HG02943 (cell line): ENCODE measurements at regions not wholly inside any gene's neighbourhood (a gene's known extent, or its start where the extent isn't known, plus 50 kb on each side); places are given as distances from the start of the nearest gene placed in this dataset.
"Not testable (repeated sequence)": the region's sequence is repeated elsewhere in the genome, so short reads cannot be mapped to it uniquely, and the experiment has no call there.

Source experiments
- ATAC-seq: cut with Tn5 transposase; IDR thresholded peaks from one replicate; pipeline ENCODE4 v1.9.1; 2021; ENCODE audit warnings: mild to moderate bottlenecking, low read depth, moderate library complexity; ENCODE audit not compliant: unreplicated experiment

- ATAC-seq: no peak
These were observed 109.2 kb upstream of the IGFBP7 start for GRCh38 chr4:57219431-57219830.

DNA sequence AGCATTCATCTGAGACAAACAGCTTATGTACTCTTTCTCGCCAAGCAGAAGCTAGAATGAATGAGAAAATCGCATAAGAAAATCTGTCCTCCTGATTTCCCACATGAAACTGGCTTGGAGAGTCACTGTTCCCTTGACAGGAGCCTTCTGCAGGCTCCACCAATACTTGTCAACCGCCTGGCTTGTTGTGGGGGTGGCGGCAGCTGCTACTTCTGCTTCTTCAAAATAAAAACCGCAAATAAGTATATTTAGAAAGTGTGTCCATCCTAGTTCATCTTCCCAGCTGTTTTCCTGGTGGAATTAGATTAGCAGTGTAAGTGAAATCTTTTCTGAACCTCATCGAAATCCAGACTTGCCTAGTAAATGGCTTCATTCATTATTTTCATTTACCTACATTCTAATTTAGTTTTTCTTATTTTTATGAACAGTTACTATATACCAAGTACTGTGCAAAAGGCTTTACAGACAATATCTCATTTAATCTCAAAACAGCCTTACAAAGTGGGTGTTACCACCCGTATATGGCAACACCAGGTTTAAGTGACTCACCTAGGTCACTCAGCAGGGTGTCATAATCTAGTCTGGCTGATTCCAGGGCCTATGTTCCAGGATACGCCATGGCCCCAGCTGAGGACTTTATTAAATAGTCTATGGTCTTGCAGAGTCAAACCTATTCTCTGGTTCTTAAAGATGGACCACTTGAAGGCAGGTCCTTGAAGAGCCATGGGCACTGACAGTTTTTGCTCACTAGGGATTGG is 104.6 kb upstream of the IGFBP7 start:
- no peak for ATAC-seq

DNA sequence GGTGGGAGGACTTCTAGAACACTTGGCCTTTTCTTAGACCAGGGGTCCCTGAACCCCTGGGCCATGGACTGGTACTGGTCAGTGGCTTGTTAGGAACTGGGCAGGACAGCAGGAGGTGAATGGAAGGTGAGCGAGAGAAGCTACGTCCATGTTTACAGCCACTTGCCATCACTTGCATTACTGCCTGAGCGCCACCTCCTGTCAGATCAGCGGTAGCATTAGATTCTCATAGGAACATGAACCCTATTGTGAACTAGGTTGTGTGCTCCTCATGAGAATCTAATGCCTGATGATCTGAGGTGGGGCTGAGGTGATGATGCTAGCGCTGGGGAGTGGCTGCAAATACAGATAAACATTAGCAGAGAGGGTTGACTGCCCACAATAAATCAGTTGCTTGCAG is 100.9 kb upstream of the IGFBP7 start:
- no peak for ATAC-seq

GRCh38 chr4:57206172-57206571 is 96.0 kb upstream of the IGFBP7 start:
- ATAC-seq: no peak

DNA sequence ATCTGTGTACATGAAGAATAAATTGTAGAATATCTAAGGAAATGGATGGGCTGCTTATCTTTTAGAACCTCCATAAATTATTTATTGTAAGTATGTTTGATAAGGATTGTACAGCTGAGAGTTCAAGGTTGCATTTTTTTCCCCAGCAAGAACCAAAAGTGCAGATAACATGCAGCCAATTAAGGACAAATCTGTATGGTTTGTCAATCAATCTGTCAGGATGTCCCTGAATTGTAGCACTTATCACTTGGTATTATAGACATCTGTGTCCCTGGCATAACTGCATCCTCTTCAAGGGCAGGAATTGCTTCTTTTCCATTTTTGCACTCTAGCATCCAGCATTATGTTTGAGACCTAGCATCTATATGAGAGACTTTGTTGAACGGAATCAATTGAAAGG is 95.4 kb upstream of the IGFBP7 start:
- ATAC-seq: no peak

DNA sequence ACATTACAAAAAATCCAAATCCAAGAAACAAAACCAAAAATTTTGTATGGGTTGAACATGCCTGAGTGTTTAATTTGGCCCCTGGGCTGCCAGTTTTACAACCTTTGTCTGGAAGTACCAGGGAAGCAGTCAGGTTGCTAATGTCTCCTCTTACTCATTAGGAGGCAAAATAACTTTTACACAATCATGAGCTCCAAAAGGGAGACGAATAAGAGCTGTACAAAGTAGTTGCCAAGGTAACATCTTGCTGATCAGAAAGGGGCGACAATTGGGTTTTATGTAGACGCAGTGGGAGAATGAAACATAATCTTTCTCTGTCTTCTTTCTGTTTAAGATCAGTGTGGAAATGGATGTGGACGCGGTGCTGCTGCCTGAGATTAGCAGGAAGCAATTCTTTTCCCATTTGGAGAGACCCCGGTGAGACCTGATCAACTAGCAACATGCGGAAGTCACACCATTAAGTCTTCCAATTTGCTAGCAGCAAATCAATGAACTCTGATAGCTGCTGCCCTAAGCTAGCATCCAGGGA is 90.7 kb upstream of the IGFBP7 start:
- ATAC-seq: no peak

DNA sequence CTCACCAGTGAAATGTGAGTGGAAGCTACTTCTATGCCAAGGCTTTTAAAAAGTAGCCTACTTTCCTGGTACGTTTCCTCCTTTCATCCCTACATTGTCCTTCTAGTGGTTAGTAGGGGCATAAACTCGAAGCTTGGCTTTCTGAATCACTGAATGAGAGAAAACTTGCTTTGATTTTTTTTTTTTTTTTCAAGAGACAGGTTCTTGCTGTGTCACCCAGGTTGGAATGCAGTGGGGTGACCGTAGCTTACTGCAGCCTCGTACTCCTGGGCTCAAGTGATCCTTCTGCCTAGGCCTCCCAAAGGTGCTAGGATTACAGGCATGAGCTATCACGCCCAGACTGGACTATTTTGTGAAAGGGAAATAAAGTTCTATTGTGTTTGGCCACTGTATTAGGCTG is 89.1 kb upstream of the IGFBP7 start:
- ATAC-seq: no peak

DNA sequence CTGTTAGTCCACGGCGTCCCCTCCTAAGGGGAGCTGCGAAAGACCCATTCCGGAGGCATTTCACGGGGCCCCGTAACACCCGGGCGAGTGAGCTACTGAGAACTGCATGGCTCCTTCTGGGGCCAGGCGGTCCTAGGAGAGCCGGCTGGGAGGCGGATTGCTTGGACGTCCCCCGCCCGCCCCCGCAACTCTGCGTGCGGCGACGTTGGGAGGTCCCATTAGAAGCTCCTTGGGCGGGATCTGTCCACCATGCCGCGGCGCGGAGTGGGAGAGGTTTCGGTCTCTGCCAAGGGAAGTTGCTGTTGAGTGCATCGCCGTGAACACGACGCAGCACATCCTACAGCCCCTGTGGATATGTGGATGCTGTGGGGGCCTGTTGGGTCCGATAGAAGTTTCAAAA is 85.4 kb upstream of the IGFBP7 start:
- no peak for ATAC-seq

DNA sequence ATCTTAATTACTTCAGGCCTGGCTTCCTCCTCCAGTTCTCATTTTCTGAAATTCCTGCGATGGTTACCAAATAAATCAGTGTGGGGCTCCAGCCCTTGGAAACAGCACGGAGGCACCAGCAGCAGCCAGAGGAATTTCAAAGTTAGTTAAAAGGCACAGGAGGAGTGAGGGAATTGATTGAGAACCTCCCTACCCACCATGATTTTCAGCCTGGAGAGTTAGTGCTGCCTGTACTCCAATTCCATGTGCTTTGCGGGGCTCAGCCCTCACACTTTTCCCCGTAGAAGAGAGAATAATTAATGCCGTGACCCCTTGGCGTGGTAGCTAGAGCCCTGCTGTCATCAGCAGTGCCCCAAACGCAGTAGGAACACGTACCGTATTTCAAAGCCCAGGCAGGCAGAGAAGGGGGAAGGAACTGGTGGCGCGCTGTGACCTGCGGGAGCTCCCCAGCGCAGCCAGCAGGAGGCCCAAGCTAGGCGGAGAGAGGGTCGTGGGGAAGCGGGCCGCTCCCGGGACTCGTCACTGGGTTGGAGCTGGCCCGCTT is 84.0 kb upstream of the IGFBP7 start:
- no peak for ATAC-seq

DNA sequence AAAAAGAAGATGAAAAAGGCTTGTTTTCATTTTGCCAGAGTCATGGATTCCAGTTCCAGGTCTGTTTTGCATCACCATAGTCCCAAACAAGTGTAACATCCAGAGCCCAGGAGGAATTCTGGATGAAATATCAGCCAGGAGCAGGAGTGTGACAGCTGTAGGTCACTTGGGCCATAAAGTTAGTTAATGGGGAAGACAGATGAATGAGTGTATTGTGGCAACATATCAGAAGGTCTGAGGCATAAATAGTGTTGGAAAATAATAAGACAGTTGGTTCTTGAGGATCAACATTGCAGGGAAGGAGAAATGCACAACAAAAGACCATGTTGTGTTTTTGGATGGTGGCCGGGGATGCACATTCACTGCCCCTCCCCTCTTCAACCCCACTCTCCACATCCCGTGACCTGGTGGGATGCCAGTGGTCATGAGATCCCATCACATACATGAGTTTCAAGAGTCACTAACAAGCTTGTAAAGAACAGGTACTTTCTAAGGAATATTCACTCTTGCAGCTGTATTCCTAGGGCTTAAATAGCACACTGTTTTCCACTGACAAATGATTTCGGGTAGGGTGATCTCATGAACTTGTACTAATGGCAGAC is 83.1 kb upstream of the IGFBP7 start:
- no peak for ATAC-seq

DNA sequence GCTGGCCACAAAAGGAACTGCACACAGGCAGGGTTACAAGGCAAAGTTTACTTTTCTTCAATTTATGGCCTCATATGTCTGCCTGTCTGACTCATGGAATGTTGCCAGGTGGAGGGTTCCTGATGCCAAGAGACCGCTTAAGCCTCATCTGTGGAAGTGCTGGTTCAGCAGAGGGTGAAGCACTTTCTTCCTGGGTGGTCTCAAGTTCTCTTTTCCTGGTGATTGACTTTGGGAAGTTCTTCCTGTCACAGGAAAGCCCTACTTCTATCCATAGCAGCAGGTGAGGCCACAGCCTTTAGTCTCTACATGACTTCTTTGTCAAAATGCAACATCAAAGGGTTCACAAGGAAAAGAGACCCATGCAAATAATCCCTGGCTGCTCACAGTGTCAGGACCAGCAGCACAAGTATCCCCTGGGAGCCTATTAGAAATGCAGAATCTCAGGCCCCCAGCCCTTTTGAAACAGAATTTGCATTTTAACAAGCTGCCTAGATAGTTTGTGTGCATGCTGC is 81.4 kb upstream of the IGFBP7 start:
- no peak for ATAC-seq

- ATAC-seq: no peak
These were observed 80.7 kb upstream of the IGFBP7 start for GRCh38 chr4:57190601-57191481.

DNA sequence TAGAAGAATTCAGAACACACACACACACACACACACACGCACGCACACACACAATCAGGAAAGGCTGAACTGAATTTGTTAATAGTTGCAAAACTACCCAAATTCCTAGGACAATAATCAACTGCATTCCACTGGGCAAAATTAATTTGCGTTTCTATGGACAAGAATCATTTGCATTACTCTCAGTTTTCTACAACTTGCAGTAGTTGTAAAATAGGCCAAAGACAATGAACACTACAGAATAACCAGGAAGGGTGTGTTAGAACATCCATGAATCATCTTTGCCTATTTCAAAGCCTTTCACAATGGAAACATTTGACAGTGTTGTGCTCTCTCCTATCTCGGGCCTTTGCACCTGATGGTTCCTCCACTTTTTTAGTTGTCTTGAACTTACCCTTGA is 77.1 kb upstream of the IGFBP7 start:
- no peak for ATAC-seq

GRCh38 chr4:57184378-57185029 is 74.3 kb upstream of the IGFBP7 start:
- no peak for ATAC-seq

- ATAC-seq: no peak
These were observed 72.1 kb upstream of the IGFBP7 start for GRCh38 chr4:57182132-57182874.

- ATAC-seq: not testable (repeated sequence)
These were observed 63.0 kb upstream of the IGFBP7 start for GRCh38 chr4:57173136-57173535.

DNA sequence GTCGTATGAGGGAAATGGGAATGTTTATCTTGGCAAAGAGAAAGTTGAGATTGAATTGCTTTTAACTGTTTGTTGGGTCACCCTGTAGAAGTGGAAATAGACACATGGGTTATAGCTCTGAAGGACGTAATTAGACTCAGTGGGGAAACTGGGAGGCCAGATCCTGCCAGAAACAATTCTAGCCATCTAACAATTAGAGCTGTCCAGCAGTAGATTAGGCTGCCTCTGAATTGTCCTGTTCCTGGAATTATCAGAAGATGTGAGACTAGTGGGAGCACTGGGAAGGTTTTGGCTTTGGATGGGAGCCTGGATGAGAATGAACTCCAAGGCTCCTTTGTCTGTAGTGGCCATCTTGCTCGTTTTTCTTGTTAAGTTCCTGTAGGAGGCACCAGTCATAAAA is 61.9 kb upstream of the IGFBP7 start:
- no peak for ATAC-seq

GRCh38 chr4:57168982-57169381 is 58.8 kb upstream of the IGFBP7 start:
- ATAC-seq: no peak
